Tibial artery (tissue), 4 donors: ENCODE measurements at regions not wholly inside any gene's neighbourhood (a gene's known extent, or its start where the extent isn't known, plus 50 kb on each side); places are given as distances from the start of the nearest gene placed in this dataset.

ENCODE experiments used
- DNase-seq, 2 donors: peaks; one replicate each; pipeline ENCODE4 v3.0.0-alpha.2; 2019
- H3K27ac ChIP-seq, 2 donors: fragments of 200-600 bp; sonication (generic) in 1 of 2; 1 replicate in 1 of 2; 2 replicates in 1 of 2; pipeline ENCODE4 v1.5.1; 2018 to 2019; ENCODE audit warnings: mild to moderate bottlenecking in 1 of 2
- H3K27me3 ChIP-seq, 2 donors: fragments of 200-600 bp; sonication (generic) in 1 of 2; one replicate each; pipeline versions ENCODE4 v1.5.1 to v1.6.0; 2016 to 2019
- H3K36me3 ChIP-seq, 3 donors: fragments of 200-600 bp; sonication (generic) in 2 of 3; one replicate each; pipeline ENCODE4 v1.5.1; 2016 to 2019; ENCODE audit warnings: mild to moderate bottlenecking in 2 of 3
- H3K4me1 ChIP-seq, 4 donors: fragments of 200-600 bp; sonication (generic) in 2 of 4; 1 replicate in 3 of 4; 2 replicates in 1 of 4; pipeline ENCODE4 v1.5.1; 2016 to 2019
- H3K4me3 ChIP-seq, 2 donors: fragments of 200-600 bp; sonication (generic) in 1 of 2; 1 replicate in 1 of 2; 2 replicates in 1 of 2; pipeline ENCODE4 v1.5.1; 2018 to 2019; ENCODE audit warnings: mild to moderate bottlenecking in 2 of 2
- H3K9me3 ChIP-seq, 3 donors: fragments of 200-600 bp; sonication (generic) in 1 of 3; one replicate each; pipeline ENCODE4 v1.5.1; 2016 to 2019
- intact Hi-C: fragments of 100-400 bp; cut with DNase I; formaldehyde crosslinking; loops from one replicate; pipeline ENCODE4 v1.15.0; 2023; ENCODE audit warnings: low total_unique reads
- TF ChIP-seq, protein P1 (sequence below), 2 experiments: fragments of 200-600 bp in 1 of 2; fragments of 450-650 bp in 1 of 2; IDR thresholded peaks; one replicate each; pipeline ENCODE4 v1.5.1; 2017 to 2019; ENCODE audit warnings: antibody characterized with exemption in 2 of 2, mild to moderate bottlenecking in 1 of 2, moderate library complexity in 1 of 2

DNA sequence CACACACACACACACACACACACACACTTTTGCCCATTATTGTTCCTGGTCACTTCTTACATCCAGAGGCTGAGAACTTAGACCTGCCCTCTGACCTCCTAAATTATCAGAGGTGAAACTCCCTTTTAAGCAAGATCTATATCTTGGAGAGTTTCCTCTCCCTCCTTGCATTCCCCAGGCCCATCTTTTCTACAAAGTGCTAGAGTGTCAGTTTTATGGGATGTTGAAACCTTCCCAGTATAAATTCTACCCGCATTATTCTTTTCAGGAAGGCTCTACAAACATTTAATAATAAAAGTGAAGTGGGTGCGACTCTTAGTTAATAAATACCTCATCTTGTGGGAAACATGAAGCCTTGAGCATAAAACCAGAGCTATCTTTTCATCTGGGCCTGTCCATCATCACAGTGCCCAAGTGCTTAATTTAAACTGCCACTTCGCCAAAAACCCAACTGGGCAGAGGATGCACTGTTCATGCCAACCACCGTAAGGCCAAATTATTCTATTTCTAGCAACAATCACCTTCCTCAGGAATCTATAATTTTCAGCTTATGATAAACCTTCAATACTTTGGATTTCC, 458.2 kb upstream of the RUNX1 start:
- H3K27ac ChIP-seq, result no peak overlapping the region
- no peaks in the 10 kb centered on the region for H3K4me1 ChIP-seq
- H3K27me3 ChIP-seq, result peaks cover 0 to 4% of the 10 kb centered on the region in 2 donors
- intact Hi-C loops, result no loop called here
- no peaks in the 10 kb centered on the region for H3K9me3 ChIP-seq
- H3K36me3 ChIP-seq, result no peaks in the 10 kb centered on the region
- H3K4me3 ChIP-seq, result no peak overlapping the region
- no peak for DNase-seq
- TF ChIP-seq, protein P1, sequence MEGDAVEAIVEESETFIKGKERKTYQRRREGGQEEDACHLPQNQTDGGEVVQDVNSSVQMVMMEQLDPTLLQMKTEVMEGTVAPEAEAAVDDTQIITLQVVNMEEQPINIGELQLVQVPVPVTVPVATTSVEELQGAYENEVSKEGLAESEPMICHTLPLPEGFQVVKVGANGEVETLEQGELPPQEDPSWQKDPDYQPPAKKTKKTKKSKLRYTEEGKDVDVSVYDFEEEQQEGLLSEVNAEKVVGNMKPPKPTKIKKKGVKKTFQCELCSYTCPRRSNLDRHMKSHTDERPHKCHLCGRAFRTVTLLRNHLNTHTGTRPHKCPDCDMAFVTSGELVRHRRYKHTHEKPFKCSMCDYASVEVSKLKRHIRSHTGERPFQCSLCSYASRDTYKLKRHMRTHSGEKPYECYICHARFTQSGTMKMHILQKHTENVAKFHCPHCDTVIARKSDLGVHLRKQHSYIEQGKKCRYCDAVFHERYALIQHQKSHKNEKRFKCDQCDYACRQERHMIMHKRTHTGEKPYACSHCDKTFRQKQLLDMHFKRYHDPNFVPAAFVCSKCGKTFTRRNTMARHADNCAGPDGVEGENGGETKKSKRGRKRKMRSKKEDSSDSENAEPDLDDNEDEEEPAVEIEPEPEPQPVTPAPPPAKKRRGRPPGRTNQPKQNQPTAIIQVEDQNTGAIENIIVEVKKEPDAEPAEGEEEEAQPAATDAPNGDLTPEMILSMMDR (IDR thresholded peaks at IDR 0.05), result no peak

DNA sequence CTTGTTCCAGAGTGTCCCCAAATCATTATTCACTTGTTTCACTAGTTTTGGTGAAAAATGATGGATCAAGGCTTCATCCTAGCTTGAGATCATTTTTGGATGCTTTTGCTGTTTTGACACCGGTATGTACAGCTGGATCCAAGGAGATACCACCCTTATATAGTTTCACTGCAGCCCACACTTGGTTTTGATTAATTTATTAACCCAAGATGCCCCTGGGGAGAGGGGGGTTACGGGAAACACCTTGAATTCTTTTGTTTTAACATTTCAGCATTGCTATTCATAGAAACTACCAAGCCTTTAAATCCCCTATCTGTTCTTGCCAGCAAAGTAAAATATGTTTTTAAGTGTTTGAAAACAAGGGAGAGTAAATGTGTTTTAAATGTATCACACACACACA, 457.7 kb upstream of the RUNX1 start:
- Histone ChIP-seq H3K9me3 (no peaks in the 10 kb centered on the region), H3K27me3 (peaks cover 0 to 4% of the 10 kb centered on the region in 2 donors), H3K36me3 (no peaks in the 10 kb centered on the region), H3K27ac (no peak overlapping the region), H3K4me3 (no peak overlapping the region), H3K4me1 (no peaks in the 10 kb centered on the region)
- TF ChIP-seq, protein P1 (IDR thresholded peaks at IDR 0.05), result no peak
- DNase-seq, result no peak
- intact Hi-C loops, result no loop called here

- intact Hi-C loops, result no loop called here
- Histone ChIP-seq H3K4me1 (no peaks in the 10 kb centered on the region), H3K9me3 (no peaks in the 10 kb centered on the region), H3K4me3 (no peak overlapping the region), H3K36me3 (no peaks in the 10 kb centered on the region), H3K27ac (no peak overlapping the region), H3K27me3 (peaks cover 0 to 4% of the 10 kb centered on the region in 2 donors)
- TF ChIP-seq, protein P1 (IDR thresholded peaks at IDR 0.05), result no peak
- DNase-seq, result no peak
These were observed 457.2 kb upstream of the RUNX1 start for GRCh38 chr21:35506352-35506751.

- intact Hi-C loops, result no loop called here
- TF ChIP-seq, protein P1 (IDR thresholded peaks at IDR 0.05), result no peak
- H3K4me3 ChIP-seq, result no peak overlapping the region
These were observed 455.9 kb upstream of the RUNX1 start for GRCh38 chr21:35504951-35505466.

GRCh38 chr21:35504277-35504676, 455.2 kb upstream of the RUNX1 start:
- no peaks in the 10 kb centered on the region for H3K36me3 ChIP-seq
- TF ChIP-seq, protein P1 (IDR thresholded peaks at IDR 0.05), result no peak
- no peak overlapping the region for H3K4me3 ChIP-seq
- peaks cover 0 to 3% of the 10 kb centered on the region in 2 donors for H3K27me3 ChIP-seq
- H3K4me1 ChIP-seq, result no peaks in the 10 kb centered on the region
- DNase-seq, result no peak
- intact Hi-C loops, result no loop called here
- H3K27ac ChIP-seq, result no peak overlapping the region
- H3K9me3 ChIP-seq, result no peaks in the 10 kb centered on the region

More at GRCh38 chr21:35504951-35505466, 455.9 kb upstream of the RUNX1 start:
- no peak for DNase-seq
- Histone ChIP-seq H3K4me1 (no peaks in the 10 kb centered on the region), H3K9me3 (no peaks in the 10 kb centered on the region), H3K27ac (no peak overlapping the region), H3K27me3 (peaks cover 0 to 4% of the 10 kb centered on the region in 2 donors), H3K36me3 (no peaks in the 10 kb centered on the region)
